ENCODE measurements at regions not wholly inside any gene's neighbourhood (a gene's known extent, or its start where the extent isn't known, plus 50 kb on each side); places are given as distances from the start of the nearest gene placed in this dataset.
A peak's percentile ranks its signal among the peaks of the same experiment; 100 is the strongest.

GRCh38 chr10:35998026-35998425 lies 355.9 kb upstream of the FZD8 start:
- Mint-ChIP-seq H3K27ac (ENCODE audit: unreplicated experiment) (no peak overlapping the region), H3K4me1 (ENCODE audit: unreplicated experiment) (peaks cover 20% of the 10 kb centered on the region), H3K36me3 (ENCODE audit: low read depth, unreplicated experiment) (peaks cover 12% of the 10 kb centered on the region), H3K9me3 (ENCODE audit: unreplicated experiment) (peaks cover 8% of the 10 kb centered on the region), H3K27me3 (ENCODE audit: unreplicated experiment) (no peaks in the 10 kb centered on the region), H3K4me3 (ENCODE audit: unreplicated experiment) (no peak overlapping the region)
- TF ChIP-seq CTCF (IDR thresholded peaks at IDR 0.05; ENCODE audit: unreplicated experiment) = no peak
- DNase-seq (ENCODE audit: low spot score) = no peak

- TF ChIP-seq CTCF (IDR thresholded peaks at IDR 0.05; ENCODE audit: unreplicated experiment) = no peak
- no peak for DNase-seq (ENCODE audit: low spot score)
- Mint-ChIP-seq H3K27me3 (ENCODE audit: unreplicated experiment) (no peaks in the 10 kb centered on the region), H3K4me1 (ENCODE audit: unreplicated experiment) (peaks cover 31% of the 10 kb centered on the region), H3K4me3 (ENCODE audit: unreplicated experiment) (no peak overlapping the region), H3K36me3 (ENCODE audit: low read depth, unreplicated experiment) (peaks cover 2% of the 10 kb centered on the region), H3K27ac (ENCODE audit: unreplicated experiment) (peak overlapping the region; percentile 84), H3K9me3 (ENCODE audit: unreplicated experiment) (peaks cover under 1% of the 10 kb centered on the region)
These were observed 353.4 kb upstream of the FZD8 start for GRCh38 chr10:35995485-35995884.

GRCh38 chr10:35993591-35994515 lies 351.8 kb upstream of the FZD8 start:
- peak; percentile 22 for DNase-seq (ENCODE audit: low spot score)
- no peaks in the 10 kb centered on the region for H3K36me3 Mint-ChIP-seq (ENCODE audit: low read depth, unreplicated experiment)
- peaks cover 36% of the 10 kb centered on the region for H3K4me1 Mint-ChIP-seq (ENCODE audit: unreplicated experiment)
- peak overlapping the region; percentile 7 for H3K4me3 Mint-ChIP-seq (ENCODE audit: unreplicated experiment)
- TF ChIP-seq CTCF (IDR thresholded peaks at IDR 0.05; ENCODE audit: unreplicated experiment) = no peak
- H3K9me3 Mint-ChIP-seq (ENCODE audit: unreplicated experiment) = no peaks in the 10 kb centered on the region
- peak overlapping the region; percentile 93 for H3K27ac Mint-ChIP-seq (ENCODE audit: unreplicated experiment)
- H3K27me3 Mint-ChIP-seq (ENCODE audit: unreplicated experiment) = no peaks in the 10 kb centered on the region

GRCh38 chr10:35992107-35992506 lies 350.0 kb upstream of the FZD8 start:
- Mint-ChIP-seq H3K4me3 (ENCODE audit: unreplicated experiment) (no peak overlapping the region), H3K36me3 (ENCODE audit: low read depth, unreplicated experiment) (no peaks in the 10 kb centered on the region), H3K4me1 (ENCODE audit: unreplicated experiment) (peaks cover 41% of the 10 kb centered on the region), H3K27ac (ENCODE audit: unreplicated experiment) (peak overlapping the region; percentile 50), H3K27me3 (ENCODE audit: unreplicated experiment) (no peaks in the 10 kb centered on the region), H3K9me3 (ENCODE audit: unreplicated experiment) (no peaks in the 10 kb centered on the region)
- DNase-seq (ENCODE audit: low spot score) = no peak
- TF ChIP-seq CTCF (IDR thresholded peaks at IDR 0.05; ENCODE audit: unreplicated experiment) = no peak

Measured in endothelial cell (in vitro differentiated cells).